ENCODE measurements at regions not wholly inside any gene's neighbourhood (a gene's known extent, or its start where the extent isn't known, plus 50 kb on each side); places are given as distances from the start of the nearest gene placed in this dataset.

GRCh38 chr2:221791844-221792243, 219.7 kb upstream of the EPHA4 start:
- DNase-seq (ENCODE audit: low spot score): no peak

GRCh38 chr2:221787561-221787960, 215.5 kb upstream of the EPHA4 start:
- H3K4me1 Mint-ChIP-seq (ENCODE audit: unreplicated experiment): peaks cover 14% of the 10 kb centered on the region
- no peak for TF ChIP-seq CTCF (IDR thresholded peaks at IDR 0.05; ENCODE audit: unreplicated experiment)
- peaks cover 5% of the 10 kb centered on the region for H3K27me3 Mint-ChIP-seq (ENCODE audit: unreplicated experiment)
- no peak overlapping the region for H3K4me3 Mint-ChIP-seq (ENCODE audit: unreplicated experiment)
- no peaks in the 10 kb centered on the region for H3K9me3 Mint-ChIP-seq (ENCODE audit: unreplicated experiment)
- H3K27ac Mint-ChIP-seq (ENCODE audit: unreplicated experiment): no peak overlapping the region
- no peaks in the 10 kb centered on the region for H3K36me3 Mint-ChIP-seq (ENCODE audit: low read depth, unreplicated experiment)
- no peak for DNase-seq (ENCODE audit: low spot score)

More at GRCh38 chr2:221791844-221792243, 219.7 kb upstream of the EPHA4 start:
- Mint-ChIP-seq H3K36me3 (ENCODE audit: low read depth, unreplicated experiment) (no peaks in the 10 kb centered on the region), H3K27ac (ENCODE audit: unreplicated experiment) (no peak overlapping the region), H3K4me1 (ENCODE audit: unreplicated experiment) (peaks cover 25% of the 10 kb centered on the region), H3K4me3 (ENCODE audit: unreplicated experiment) (no peak overlapping the region), H3K9me3 (ENCODE audit: unreplicated experiment) (no peaks in the 10 kb centered on the region), H3K27me3 (ENCODE audit: unreplicated experiment) (peaks cover 6% of the 10 kb centered on the region)
- no peak for TF ChIP-seq CTCF (IDR thresholded peaks at IDR 0.05; ENCODE audit: unreplicated experiment)

GRCh38 chr2:221786297-221786926, 214.3 kb upstream of the EPHA4 start:
- no peaks in the 10 kb centered on the region for H3K36me3 Mint-ChIP-seq (ENCODE audit: low read depth, unreplicated experiment)

GRCh38 chr2:221780281-221780688, 208.2 kb upstream of the EPHA4 start:
- no peak for DNase-seq (ENCODE audit: low spot score)
- Mint-ChIP-seq H3K9me3 (ENCODE audit: unreplicated experiment) (no peaks in the 10 kb centered on the region), H3K27me3 (ENCODE audit: unreplicated experiment) (no peaks in the 10 kb centered on the region), H3K36me3 (ENCODE audit: low read depth, unreplicated experiment) (no peaks in the 10 kb centered on the region), H3K4me1 (ENCODE audit: unreplicated experiment) (peaks cover 22% of the 10 kb centered on the region), H3K4me3 (ENCODE audit: unreplicated experiment) (no peak overlapping the region), H3K27ac (ENCODE audit: unreplicated experiment) (peak overlapping the region; percentile 74)
- TF ChIP-seq CTCF (IDR thresholded peaks at IDR 0.05; ENCODE audit: unreplicated experiment): no peak

More at GRCh38 chr2:221786297-221786926, 214.3 kb upstream of the EPHA4 start:
- Mint-ChIP-seq H3K27me3 (ENCODE audit: unreplicated experiment) (peaks cover 5% of the 10 kb centered on the region), H3K4me1 (ENCODE audit: unreplicated experiment) (peaks cover 8% of the 10 kb centered on the region), H3K9me3 (ENCODE audit: unreplicated experiment) (no peaks in the 10 kb centered on the region), H3K27ac (ENCODE audit: unreplicated experiment) (no peak overlapping the region), H3K4me3 (ENCODE audit: unreplicated experiment) (no peak overlapping the region)
- TF ChIP-seq CTCF (IDR thresholded peaks at IDR 0.05; ENCODE audit: unreplicated experiment): no peak
- no peak for DNase-seq (ENCODE audit: low spot score)

- H3K27ac Mint-ChIP-seq (ENCODE audit: unreplicated experiment): peak overlapping the region; percentile 74
- no peak for TF ChIP-seq CTCF (IDR thresholded peaks at IDR 0.05; ENCODE audit: unreplicated experiment)
- no peak for DNase-seq (ENCODE audit: low spot score)
- no peaks in the 10 kb centered on the region for H3K9me3 Mint-ChIP-seq (ENCODE audit: unreplicated experiment)
- no peaks in the 10 kb centered on the region for H3K36me3 Mint-ChIP-seq (ENCODE audit: low read depth, unreplicated experiment)
- no peak overlapping the region for H3K4me3 Mint-ChIP-seq (ENCODE audit: unreplicated experiment)
- peaks cover 22% of the 10 kb centered on the region for H3K4me1 Mint-ChIP-seq (ENCODE audit: unreplicated experiment)
- H3K27me3 Mint-ChIP-seq (ENCODE audit: unreplicated experiment): no peaks in the 10 kb centered on the region
These were observed 207.5 kb upstream of the EPHA4 start for GRCh38 chr2:221779614-221780067.
